ENCODE measurements at regions not wholly inside any gene's neighbourhood (a gene's known extent, or its start where the extent isn't known, plus 50 kb on each side); places are given as distances from the start of the nearest gene placed in this dataset.
"Not testable (repeated sequence)": the region's sequence is repeated elsewhere in the genome, so short reads cannot be mapped to it uniquely, and the experiment has no call there.

DNA sequence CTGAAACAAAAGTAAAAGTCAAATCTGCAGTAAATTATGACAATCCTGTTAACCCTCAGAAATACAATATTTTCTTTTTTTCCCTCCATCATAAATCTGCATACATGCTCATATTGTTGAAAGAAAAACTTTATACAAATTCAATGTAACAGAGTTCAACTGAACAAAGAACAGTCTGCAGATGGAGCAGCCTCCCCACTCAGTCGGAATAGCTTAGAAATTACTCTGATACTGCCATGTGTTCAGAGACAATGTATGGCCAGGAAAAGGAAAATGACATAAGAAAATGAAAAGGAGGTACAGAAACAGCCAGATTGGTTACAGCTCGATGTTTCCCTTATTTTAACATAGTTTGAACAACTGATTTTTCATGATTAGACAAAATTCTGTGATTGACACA is 651.9 kb upstream of the COBL start:
- no peak for DNase-seq
- H3K27me3 Mint-ChIP-seq (ENCODE audit: low read depth in 3 of 3) = no peaks in the 10 kb centered on the region
- H3K4me1 Mint-ChIP-seq = no peaks in the 10 kb centered on the region
- H3K36me3 Mint-ChIP-seq = peaks cover 0 to 3% (median 0%) of the 10 kb centered on the region in 3 donors
- H3K9me3 Mint-ChIP-seq = peaks cover 9 to 43% (median 23%) of the 10 kb centered on the region in 6 donors
- H3K27ac Mint-ChIP-seq = no peak overlapping the region
- H3K4me3 Mint-ChIP-seq = no peak overlapping the region

DNA sequence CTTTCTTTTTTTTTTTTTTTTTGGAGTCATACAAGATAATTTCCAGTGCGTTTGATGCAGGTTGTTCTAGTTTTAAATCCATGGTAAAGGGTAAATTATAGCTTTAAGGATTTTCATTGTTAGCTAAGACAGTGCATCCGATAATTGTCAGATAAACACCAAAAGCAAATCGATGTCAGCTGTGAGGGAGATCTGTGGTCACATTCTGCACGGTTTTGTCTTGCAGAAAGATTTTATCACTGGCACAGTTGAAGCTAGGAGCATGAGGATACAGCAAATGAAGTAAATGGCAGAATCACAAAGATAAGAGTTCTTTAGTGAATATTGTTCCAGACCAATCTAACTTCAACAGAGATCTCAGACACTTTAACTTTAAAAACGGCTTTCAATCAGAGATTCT is 648.8 kb upstream of the COBL start:
- peaks cover 0 to 3% (median 0%) of the 10 kb centered on the region in 3 donors for H3K36me3 Mint-ChIP-seq
- peaks cover 4 to 44% (median 20%) of the 10 kb centered on the region in 6 donors for H3K9me3 Mint-ChIP-seq
- H3K27ac Mint-ChIP-seq = no peak overlapping the region
- H3K27me3 Mint-ChIP-seq (ENCODE audit: low read depth in 3 of 3) = no peaks in the 10 kb centered on the region
- no peak overlapping the region for H3K4me3 Mint-ChIP-seq
- H3K4me1 Mint-ChIP-seq = no peaks in the 10 kb centered on the region
- no peak for DNase-seq

DNA sequence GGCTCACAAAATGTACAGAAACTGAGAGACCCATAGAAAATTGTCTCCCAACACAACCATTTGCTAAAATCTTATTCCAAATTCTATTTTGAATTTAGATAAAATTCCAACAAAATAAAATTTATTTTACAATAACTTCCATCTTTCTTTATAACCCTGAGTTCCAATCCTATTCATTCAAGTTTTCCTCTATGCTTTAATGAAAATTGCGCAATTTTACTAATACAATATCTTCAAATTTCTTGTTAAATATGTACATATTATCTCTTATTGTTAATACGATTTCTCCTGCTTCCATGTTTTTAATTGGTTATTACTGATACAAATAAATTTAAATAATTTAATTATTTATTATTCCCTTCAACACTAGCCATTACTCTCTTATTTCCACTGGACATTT is 645.2 kb upstream of the COBL start:
- DNase-seq = no peak
- Mint-ChIP-seq H3K27me3 (ENCODE audit: low read depth in 3 of 3) (no peaks in the 10 kb centered on the region), H3K36me3 (no peaks in the 10 kb centered on the region), H3K27ac (no peak overlapping the region), H3K4me3 (no peak overlapping the region), H3K9me3 (peaks cover 11 to 67% (median 24%) of the 10 kb centered on the region in 6 donors), H3K4me1 (no peaks in the 10 kb centered on the region)

DNA sequence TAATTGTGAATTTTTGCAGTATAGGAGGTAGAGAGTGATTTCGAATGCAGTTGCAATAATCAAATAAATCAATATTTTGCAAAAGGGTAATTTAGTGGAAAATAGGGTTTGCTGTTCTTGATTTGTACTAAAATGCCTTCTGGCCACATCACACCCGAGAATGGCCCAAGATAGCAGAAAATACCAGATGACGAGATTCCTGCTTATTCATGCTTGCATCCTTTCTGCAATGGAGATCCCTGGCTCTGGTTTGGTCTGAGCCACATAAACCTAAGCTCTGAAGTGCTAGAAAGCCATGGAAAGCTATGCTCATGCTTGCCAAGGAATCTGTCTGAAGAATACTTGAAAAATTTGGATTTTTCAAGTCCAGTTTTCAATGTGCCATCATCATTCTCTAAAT is 634.2 kb upstream of the COBL start:
- no peaks in the 10 kb centered on the region for H3K36me3 Mint-ChIP-seq
- H3K27ac Mint-ChIP-seq = no peak overlapping the region
- H3K27me3 Mint-ChIP-seq (ENCODE audit: low read depth in 3 of 3) = peaks cover 2% of the 10 kb centered on the region in 3 donors
- peaks cover 6 to 29% (median 17%) of the 10 kb centered on the region in 6 donors for H3K9me3 Mint-ChIP-seq
- no peak for DNase-seq
- no peaks in the 10 kb centered on the region for H3K4me1 Mint-ChIP-seq
- no peak overlapping the region for H3K4me3 Mint-ChIP-seq

DNA sequence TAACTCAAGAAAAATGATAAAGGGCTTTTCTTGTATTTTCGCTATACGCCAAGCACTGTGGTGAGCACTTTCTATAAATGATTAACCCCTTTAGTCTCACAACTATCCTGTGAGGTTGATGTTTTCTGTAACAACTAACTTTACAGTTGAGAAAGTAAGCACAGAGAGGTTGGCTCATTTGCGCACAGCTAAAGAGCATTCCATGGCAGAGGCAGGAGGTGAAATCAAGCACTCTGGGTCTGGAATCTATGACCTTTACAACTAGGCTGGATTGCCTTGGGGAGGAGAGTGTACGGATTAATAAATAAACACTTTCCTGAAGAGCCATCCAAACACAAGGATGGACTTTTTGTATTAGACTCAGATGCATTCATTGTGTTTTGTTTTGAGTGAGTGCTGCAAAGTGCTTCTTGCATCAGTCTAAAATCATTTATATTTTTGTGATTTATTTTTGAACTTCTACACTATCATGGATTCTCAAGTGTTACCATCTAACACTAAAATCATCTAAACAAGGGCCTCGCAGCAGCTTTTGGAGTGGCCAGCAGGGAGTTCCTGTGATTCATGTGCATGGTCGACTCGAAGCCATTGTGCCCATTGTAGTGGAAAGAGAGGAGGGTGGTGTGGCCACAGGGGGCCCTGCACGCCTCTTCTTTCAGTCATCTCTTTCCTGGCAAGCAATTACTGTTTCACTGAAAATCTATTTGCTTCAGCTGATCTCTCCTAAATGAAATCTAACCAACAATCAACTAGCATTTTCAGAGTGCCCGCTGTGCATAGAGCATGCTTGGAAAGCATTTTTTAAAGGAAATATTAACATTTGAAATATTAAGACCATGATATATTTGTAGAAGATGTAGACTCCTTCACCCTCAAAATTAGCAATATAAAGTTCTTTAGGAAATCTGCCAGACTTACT is 633.4 kb upstream of the COBL start:
- DNase-seq = no peak
- Mint-ChIP-seq H3K27me3 (ENCODE audit: low read depth in 3 of 3) (peaks cover 2% of the 10 kb centered on the region in 3 donors), H3K4me1 (no peaks in the 10 kb centered on the region), H3K36me3 (no peaks in the 10 kb centered on the region), H3K27ac (no peak overlapping the region), H3K9me3 (peaks cover 6 to 31% (median 19%) of the 10 kb centered on the region in 6 donors), H3K4me3 (no peak overlapping the region)

DNA sequence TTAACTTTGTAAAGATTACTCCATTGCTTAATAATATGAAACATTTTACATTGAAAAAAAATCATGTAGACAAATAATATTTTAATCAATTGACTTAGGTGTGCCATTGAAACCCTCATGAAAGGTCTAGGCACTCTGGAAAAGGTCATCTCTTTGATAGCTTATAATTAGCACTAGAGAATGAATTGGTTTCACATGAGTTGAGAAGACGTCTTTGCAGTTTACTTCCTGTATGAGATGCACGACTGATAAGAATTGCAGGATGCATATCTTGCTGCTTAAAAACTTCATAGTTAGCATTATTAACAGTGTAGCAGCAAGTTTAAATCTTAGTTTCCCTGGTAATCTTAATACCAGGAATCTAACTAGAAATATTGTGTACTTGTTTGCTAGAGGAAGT is 614.2 kb upstream of the COBL start:
- H3K4me1 Mint-ChIP-seq = no peaks in the 10 kb centered on the region
- no peak overlapping the region for H3K4me3 Mint-ChIP-seq
- H3K36me3 Mint-ChIP-seq = peaks cover 0 to 9% (median 6%) of the 10 kb centered on the region in 3 donors
- peaks cover 0 to 3% (median 0%) of the 10 kb centered on the region in 3 donors for H3K27me3 Mint-ChIP-seq (ENCODE audit: low read depth in 3 of 3)
- no peak overlapping the region for H3K27ac Mint-ChIP-seq
- DNase-seq = no peak
- peaks cover 14 to 70% (median 33%) of the 10 kb centered on the region in 6 donors for H3K9me3 Mint-ChIP-seq

DNA sequence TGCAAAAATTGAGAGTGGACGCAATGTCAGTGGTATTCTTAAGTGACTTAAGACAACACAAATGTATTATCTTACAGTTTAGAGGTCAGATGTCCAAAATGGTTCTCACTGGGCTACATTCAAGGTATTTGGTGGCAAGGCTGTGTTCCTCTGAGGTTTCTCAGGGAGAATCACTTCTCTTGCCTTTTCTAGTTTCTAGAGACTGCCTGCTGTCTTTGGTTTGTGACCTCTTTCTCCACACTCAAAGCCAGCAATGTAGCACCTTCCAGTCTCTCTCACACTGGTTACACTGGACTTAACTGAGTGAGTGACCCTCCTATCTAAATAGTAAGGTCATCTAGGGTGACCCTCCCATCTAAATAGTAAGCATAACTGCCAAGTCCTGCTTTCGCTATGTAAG is 613.2 kb upstream of the COBL start:
- Mint-ChIP-seq H3K36me3 (peaks cover 0 to 9% (median 6%) of the 10 kb centered on the region in 3 donors), H3K27ac (no peak overlapping the region), H3K27me3 (ENCODE audit: low read depth in 3 of 3) (peaks cover 0 to 3% (median 0%) of the 10 kb centered on the region in 3 donors), H3K9me3 (peaks cover 15 to 72% (median 34%) of the 10 kb centered on the region in 6 donors), H3K4me1 (no peaks in the 10 kb centered on the region), H3K4me3 (no peak overlapping the region)
- no peak for DNase-seq

DNA sequence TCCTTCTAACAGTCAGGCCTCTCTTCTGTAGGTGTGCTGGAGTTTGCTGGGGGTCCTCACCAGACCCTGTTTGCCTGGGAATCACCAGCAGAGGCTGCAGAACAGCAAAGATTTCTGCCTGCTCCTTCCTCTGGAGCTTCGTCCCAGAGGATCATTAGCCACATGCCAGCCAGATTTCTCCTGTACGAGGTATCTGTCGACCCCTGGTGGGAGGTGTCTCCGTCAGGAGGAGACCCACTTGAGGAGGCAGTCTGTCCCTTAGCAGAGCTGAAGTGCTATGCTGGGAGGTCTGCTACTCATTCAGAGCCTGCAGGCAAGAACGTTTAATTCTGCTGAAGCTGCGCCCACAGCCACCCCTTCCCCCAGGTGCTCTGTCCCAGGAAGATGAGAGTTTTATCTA is 611.1 kb upstream of the COBL start:
- no peak for DNase-seq
- Mint-ChIP-seq H3K4me3 (no peak overlapping the region), H3K4me1 (no peaks in the 10 kb centered on the region), H3K9me3 (peaks cover 17 to 66% (median 36%) of the 10 kb centered on the region in 6 donors), H3K27ac (no peak overlapping the region), H3K27me3 (ENCODE audit: low read depth in 3 of 3) (peaks cover 0 to under 1% (median 0%) of the 10 kb centered on the region in 3 donors), H3K36me3 (peaks cover 0 to 9% (median 6%) of the 10 kb centered on the region in 3 donors)

DNA sequence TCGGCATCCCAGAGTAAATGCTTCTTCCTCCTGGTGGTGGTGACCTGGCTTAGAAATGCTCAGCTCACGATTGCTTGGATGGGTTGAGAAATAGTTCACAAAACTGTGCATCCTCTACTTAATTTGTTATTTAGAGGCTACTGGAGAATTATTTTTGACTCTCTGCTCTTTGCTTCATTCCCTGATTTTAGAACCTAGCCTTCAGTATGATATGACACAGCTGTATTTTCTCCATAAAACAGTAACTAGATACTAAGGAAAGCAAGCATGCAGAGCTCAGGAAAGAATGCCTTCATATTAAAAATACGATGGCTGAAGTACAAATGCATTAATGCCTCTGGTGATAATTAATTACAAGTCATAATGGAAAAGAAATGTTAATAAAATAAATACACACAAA is 602.0 kb upstream of the COBL start:
- DNase-seq = no peak
- Mint-ChIP-seq H3K27me3 (ENCODE audit: low read depth in 3 of 3) (peaks cover 0 to 1% (median 0%) of the 10 kb centered on the region in 3 donors), H3K4me1 (no peaks in the 10 kb centered on the region), H3K27ac (no peak overlapping the region), H3K9me3 (peaks cover 18 to 60% (median 35%) of the 10 kb centered on the region in 6 donors), H3K4me3 (no peak overlapping the region), H3K36me3 (no peaks in the 10 kb centered on the region)

DNA sequence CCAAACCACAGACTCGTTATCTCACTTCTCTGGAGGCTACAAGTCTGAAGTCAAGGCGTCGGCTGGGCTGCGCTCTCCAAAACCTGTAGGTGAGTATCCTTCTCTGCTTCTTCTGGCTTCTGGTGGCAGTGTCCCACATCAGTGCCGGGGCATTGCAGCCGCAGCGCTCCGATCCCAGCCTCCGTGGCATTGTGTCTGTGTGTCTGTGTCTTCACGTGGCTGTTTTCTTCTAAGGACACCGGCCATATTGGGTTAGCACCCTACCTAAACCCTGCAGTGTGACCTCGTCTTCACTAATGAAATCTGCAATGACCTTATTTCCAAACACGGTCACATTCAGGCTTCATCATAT is 584.9 kb upstream of the COBL start:
- Mint-ChIP-seq H3K9me3 (peaks cover 12 to 54% (median 32%) of the 10 kb centered on the region in 6 donors), H3K4me3 (no peak overlapping the region), H3K4me1 (no peaks in the 10 kb centered on the region), H3K27me3 (ENCODE audit: low read depth in 3 of 3) (peaks cover 0 to 2% (median 0%) of the 10 kb centered on the region in 3 donors), H3K27ac (no peak overlapping the region), H3K36me3 (peaks cover 0 to 2% (median 0%) of the 10 kb centered on the region in 3 donors)
- DNase-seq = no peak

DNA sequence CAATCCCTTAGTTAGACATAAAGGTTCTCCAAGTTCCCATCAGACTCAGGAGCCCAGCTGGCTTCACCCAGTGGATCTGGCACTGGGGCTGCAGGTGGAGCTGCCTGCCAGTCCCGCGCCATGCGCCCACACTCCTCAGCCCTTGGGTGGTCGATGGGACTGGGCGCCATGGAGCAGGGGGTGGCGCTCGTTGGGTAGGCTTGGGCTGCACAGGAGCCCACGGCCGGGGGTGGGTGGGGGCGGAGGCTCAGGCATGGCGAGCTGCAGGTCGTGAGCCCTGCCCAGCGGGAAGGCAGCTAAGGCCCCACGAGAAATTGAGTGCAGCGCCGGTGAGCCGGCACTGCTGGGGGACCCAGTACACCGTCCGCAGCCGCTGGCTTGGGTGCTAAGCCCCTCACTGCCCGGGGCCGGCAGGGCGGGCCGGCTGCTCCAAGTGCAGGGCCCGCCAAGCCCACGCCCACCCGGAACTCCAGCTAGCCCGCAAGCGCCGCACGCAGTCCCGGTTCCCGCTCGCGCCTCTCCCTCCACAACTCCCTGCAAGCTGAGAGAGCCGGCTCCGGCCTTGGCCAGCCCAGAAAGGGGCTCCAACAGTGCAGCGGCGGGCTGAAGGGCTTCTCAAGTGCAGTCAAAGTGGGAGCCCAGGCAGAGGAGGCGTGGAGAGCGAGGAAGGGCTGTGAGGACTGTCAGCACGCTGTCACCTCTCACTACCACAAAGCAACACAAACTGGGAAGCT is 584.3 kb upstream of the COBL start:
- not testable (repeated sequence) for H3K27me3 Mint-ChIP-seq (ENCODE audit: low read depth in 3 of 3); H3K27ac Mint-ChIP-seq; H3K4me3 Mint-ChIP-seq; H3K36me3 Mint-ChIP-seq; DNase-seq; H3K4me1 Mint-ChIP-seq
- H3K9me3 Mint-ChIP-seq = peaks cover 15 to 60% (median 32%) of the 10 kb centered on the region in 6 donors

DNA sequence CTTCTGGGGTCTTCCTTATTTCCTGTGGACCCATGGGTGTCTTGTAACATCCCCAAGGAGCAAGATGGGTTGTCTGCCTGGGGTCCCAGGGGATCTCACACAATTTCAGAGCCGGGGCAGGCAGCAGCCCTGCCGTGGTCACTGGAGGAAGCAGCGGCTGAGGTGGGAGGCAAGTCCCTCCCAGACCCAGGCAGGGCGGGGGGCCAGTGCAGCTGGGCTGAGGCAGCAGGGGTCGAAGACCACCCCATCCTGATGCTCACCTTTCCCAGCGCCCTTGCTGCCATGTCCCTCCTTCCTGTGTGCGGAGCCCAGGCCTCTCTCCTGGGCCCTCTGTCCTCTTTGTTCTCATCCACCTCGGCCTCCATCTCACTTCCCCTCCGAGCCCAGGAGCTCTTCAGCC is 583.0 kb upstream of the COBL start:
- H3K27ac Mint-ChIP-seq = no peak overlapping the region
- H3K4me1 Mint-ChIP-seq = no peaks in the 10 kb centered on the region
- H3K27me3 Mint-ChIP-seq (ENCODE audit: low read depth in 3 of 3) = peaks cover 0 to 2% (median 0%) of the 10 kb centered on the region in 3 donors
- DNase-seq = no peak
- H3K9me3 Mint-ChIP-seq = peaks cover 9 to 50% (median 28%) of the 10 kb centered on the region in 6 donors
- H3K36me3 Mint-ChIP-seq = no peaks in the 10 kb centered on the region
- H3K4me3 Mint-ChIP-seq = no peak overlapping the region

DNA sequence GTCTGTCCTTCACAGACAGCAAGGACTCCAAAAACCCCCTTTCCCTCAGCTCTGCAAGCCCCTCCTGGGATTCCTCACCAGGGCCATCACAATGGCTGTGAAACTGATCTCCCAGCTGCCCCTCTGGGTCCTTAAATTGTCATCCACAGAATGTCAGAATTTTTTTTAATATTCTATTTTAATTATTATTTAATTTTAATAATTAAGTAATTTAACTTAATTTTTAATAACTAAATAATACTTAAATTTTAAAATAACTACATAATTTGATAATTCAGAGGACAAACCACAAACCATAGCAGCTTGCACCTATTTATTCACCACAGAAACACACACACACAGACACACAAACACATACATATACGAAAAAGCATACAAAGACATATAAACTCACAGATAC is 565.8 kb upstream of the COBL start:
- no peak overlapping the region for H3K4me3 Mint-ChIP-seq
- H3K36me3 Mint-ChIP-seq = peaks cover 0 to 4% (median 0%) of the 10 kb centered on the region in 3 donors
- H3K9me3 Mint-ChIP-seq = peaks cover 4 to 39% (median 22%) of the 10 kb centered on the region in 6 donors
- peaks cover 0 to 2% (median 1%) of the 10 kb centered on the region in 3 donors for H3K27me3 Mint-ChIP-seq (ENCODE audit: low read depth in 3 of 3)
- DNase-seq = no peak
- no peak overlapping the region for H3K27ac Mint-ChIP-seq
- H3K4me1 Mint-ChIP-seq = no peaks in the 10 kb centered on the region

DNA sequence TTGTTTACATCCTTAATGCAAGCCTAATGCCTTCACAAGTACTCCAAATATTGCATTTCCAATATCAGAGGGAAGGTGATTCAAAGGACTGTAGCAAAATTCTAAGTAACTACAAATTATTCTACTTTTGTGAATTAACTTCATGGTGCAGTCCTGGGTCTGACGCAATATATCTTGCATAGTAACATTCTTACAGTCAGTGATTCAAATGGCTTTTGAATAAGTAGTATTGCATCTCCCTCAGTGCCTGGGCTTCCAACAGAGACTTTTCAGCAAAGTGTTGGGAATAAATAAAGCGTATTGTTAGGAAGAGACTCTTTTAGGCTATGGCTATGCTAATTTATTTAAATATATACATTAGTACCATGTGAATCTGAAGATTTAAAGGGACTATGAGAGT is 564.7 kb upstream of the COBL start:
- H3K9me3 Mint-ChIP-seq = peaks cover 7 to 35% (median 21%) of the 10 kb centered on the region in 6 donors
- H3K27me3 Mint-ChIP-seq (ENCODE audit: low read depth in 3 of 3) = peaks cover 0 to 2% (median 1%) of the 10 kb centered on the region in 3 donors
- H3K4me1 Mint-ChIP-seq = no peaks in the 10 kb centered on the region
- no peak overlapping the region for H3K27ac Mint-ChIP-seq
- no peak overlapping the region for H3K4me3 Mint-ChIP-seq
- no peak for DNase-seq
- peaks cover 0 to 4% (median 0%) of the 10 kb centered on the region in 3 donors for H3K36me3 Mint-ChIP-seq

Data from immature natural killer cell (primary cell).